GM18868 (cell line): ENCODE measurements at regions not wholly inside any gene's neighbourhood (a gene's known extent, or its start where the extent isn't known, plus 50 kb on each side); places are given as distances from the start of the nearest gene placed in this dataset.
"Not testable (repeated sequence)": the region's sequence is repeated elsewhere in the genome, so short reads cannot be mapped to it uniquely, and the experiment has no call there.

Experiments
- ATAC-seq: cut with Tn5 transposase; IDR thresholded peaks from one replicate; pipeline ENCODE4 v1.9.1; 2021; ENCODE audit warnings: mild to moderate bottlenecking, moderate library complexity; ENCODE audit not compliant: unreplicated experiment

- no peak for ATAC-seq
Measured at GRCh38 chr1:239125893-239126292, 260.5 kb upstream of the CHRM3 start.

GRCh38 chr1:239125027-239125426 is 261.3 kb upstream of the CHRM3 start:
- no peak for ATAC-seq

- ATAC-seq: no peak
Measured at GRCh38 chr1:239123260-239123659, 263.1 kb upstream of the CHRM3 start.

GRCh38 chr1:239112101-239112935 is 274.1 kb upstream of the CHRM3 start:
- ATAC-seq: no peak

- ATAC-seq: no peak
Measured at GRCh38 chr1:239107676-239108075, 278.7 kb upstream of the CHRM3 start.

GRCh38 chr1:239106689-239107088 is 279.7 kb upstream of the CHRM3 start:
- ATAC-seq: not testable (repeated sequence)

GRCh38 chr1:239098400-239099037 is 287.8 kb upstream of the CHRM3 start:
- no peak for ATAC-seq

GRCh38 chr1:239091537-239091936 is 294.8 kb upstream of the CHRM3 start:
- no peak for ATAC-seq

- ATAC-seq: no peak
Measured at GRCh38 chr1:239084459-239085080, 301.8 kb upstream of the CHRM3 start.

GRCh38 chr1:239081947-239082346 is 304.4 kb upstream of the CHRM3 start:
- not testable (repeated sequence) for ATAC-seq

- no peak for ATAC-seq
Measured at GRCh38 chr1:239067480-239067879, 318.9 kb upstream of the CHRM3 start.

- ATAC-seq: no peak
Measured at GRCh38 chr1:239067058-239067457, 319.3 kb upstream of the CHRM3 start.

- ATAC-seq: no peak
Measured at GRCh38 chr1:239061770-239062169, 324.6 kb upstream of the CHRM3 start.

- ATAC-seq: no peak
Measured at GRCh38 chr1:239058190-239058589, 328.2 kb upstream of the CHRM3 start.

- ATAC-seq: no peak
Measured at GRCh38 chr1:239056940-239057339, 329.4 kb upstream of the CHRM3 start.

- no peak for ATAC-seq
Measured at GRCh38 chr1:239053279-239053678, 333.1 kb upstream of the CHRM3 start.

GRCh38 chr1:239049571-239049970 is 336.8 kb upstream of the CHRM3 start:
- ATAC-seq: no peak

- no peak for ATAC-seq
Measured at GRCh38 chr1:239044829-239045228, 341.5 kb upstream of the CHRM3 start.

GRCh38 chr1:239040523-239040922 is 345.8 kb upstream of the CHRM3 start:
- ATAC-seq: no peak

GRCh38 chr1:239031310-239031709 is 355.1 kb upstream of the CHRM3 start:
- no peak for ATAC-seq

GRCh38 chr1:239025997-239026694 is 360.2 kb upstream of the CHRM3 start:
- no peak for ATAC-seq
